ENCODE measurements at regions not wholly inside any gene's neighbourhood (a gene's known extent, or its start where the extent isn't known, plus 50 kb on each side); places are given as distances from the start of the nearest gene placed in this dataset.

- Histone ChIP-seq H3K79me2 (ENCODE audit: control insufficient read depth, insufficient read depth, low read length, poor library complexity) (no peaks in the 10 kb centered on the region), H3K4ac (ENCODE audit: low read depth, low read length) (no peak overlapping the region)
- WGBS (ENCODE audit: extremely low coverage, insufficient coverage, insufficient read length) = no CpG with 5 or more reads among the region's 3 CpGs
These were observed 212.8 kb downstream of the KIF21A start for GRCh38 chr12:39230086-39230485.

GRCh38 chr12:39227218-39227617 lies 215.7 kb downstream of the KIF21A start:
- no peak overlapping the region for H2BK120ac ChIP-seq (ENCODE audit: insufficient read depth, low read length, poor library complexity)
- no peaks in the 10 kb centered on the region for H3K36me3 ChIP-seq (ENCODE audit: control insufficient read depth in 1 of 2, insufficient read depth in 2 of 2, low read length in 2 of 2)
- H3K4ac ChIP-seq (ENCODE audit: low read depth, low read length) = no peak overlapping the region
- no peak overlapping the region for H4K12ac ChIP-seq (ENCODE audit: low read depth, low read length)
- no peaks in the 10 kb centered on the region for H3K27me3 ChIP-seq (ENCODE audit: insufficient read depth, low read length)
- H3K79me2 ChIP-seq (ENCODE audit: control insufficient read depth, insufficient read depth, low read length, poor library complexity) = no peaks in the 10 kb centered on the region
- H4K8ac ChIP-seq (ENCODE audit: low read depth, low read length) = no peak overlapping the region
- no peak overlapping the region for H3K4me3 ChIP-seq (ENCODE audit: low read depth, low read length)
- no peak overlapping the region for H2AK5ac ChIP-seq (ENCODE audit: low read length)
- H3K4me1 ChIP-seq (ENCODE audit: control insufficient read depth in 1 of 2, insufficient read depth in 2 of 2, low read length in 2 of 2) = no peaks in the 10 kb centered on the region
- H2BK5ac ChIP-seq (ENCODE audit: low read depth, low read length, poor library complexity) = no peak overlapping the region
- WGBS (ENCODE audit: extremely low coverage, insufficient coverage, insufficient read length) = no CpG with 5 or more reads among the region's 2 CpGs
- H2AFZ ChIP-seq (ENCODE audit: insufficient read depth, low read length, poor library complexity) = no peak overlapping the region
- no peaks in the 10 kb centered on the region for H3K9me3 ChIP-seq (ENCODE audit: insufficient read depth, low read depth, low read length)
- H3K18ac ChIP-seq (ENCODE audit: low read length) = no peak overlapping the region
- H3K9ac ChIP-seq (ENCODE audit: low read length) = no peak overlapping the region
- H3K14ac ChIP-seq (ENCODE audit: low read length) = no peak overlapping the region
- H3K4me2 ChIP-seq (ENCODE audit: low read length) = no peak overlapping the region
- peak; percentile 27 to 30 for DNase-seq
- no peaks in the 10 kb centered on the region for H3K79me1 ChIP-seq (ENCODE audit: low read length)
- no peak overlapping the region for H4K91ac ChIP-seq (ENCODE audit: low read depth, low read length)
- H3K23ac ChIP-seq (ENCODE audit: low read length) = no peak overlapping the region
- H2BK12ac ChIP-seq (ENCODE audit: low read length) = no peak overlapping the region
- H3K27ac ChIP-seq (ENCODE audit: low read depth, low read length) = no peak overlapping the region

More at GRCh38 chr12:39230086-39230485, 212.8 kb downstream of the KIF21A start:
- DNase-seq = no peak
- H3K27ac ChIP-seq (ENCODE audit: low read depth, low read length) = no peak overlapping the region
- H4K91ac ChIP-seq (ENCODE audit: low read depth, low read length) = no peak overlapping the region
- no peak overlapping the region for H4K12ac ChIP-seq (ENCODE audit: low read depth, low read length)
- H3K9ac ChIP-seq (ENCODE audit: low read length) = no peak overlapping the region
- H3K27me3 ChIP-seq (ENCODE audit: insufficient read depth, low read length) = no peaks in the 10 kb centered on the region
- H2AFZ ChIP-seq (ENCODE audit: insufficient read depth, low read length, poor library complexity) = no peak overlapping the region
- no peak overlapping the region for H3K18ac ChIP-seq (ENCODE audit: low read length)
- no peak overlapping the region for H3K4me3 ChIP-seq (ENCODE audit: low read depth, low read length)
- no peaks in the 10 kb centered on the region for H3K9me3 ChIP-seq (ENCODE audit: insufficient read depth, low read depth, low read length)
- no peak overlapping the region for H3K23ac ChIP-seq (ENCODE audit: low read length)
- H2BK12ac ChIP-seq (ENCODE audit: low read length) = no peak overlapping the region
- H3K79me1 ChIP-seq (ENCODE audit: low read length) = no peaks in the 10 kb centered on the region
- no peak overlapping the region for H2BK120ac ChIP-seq (ENCODE audit: insufficient read depth, low read length, poor library complexity)
- no peak overlapping the region for H3K14ac ChIP-seq (ENCODE audit: low read length)
- H3K36me3 ChIP-seq (ENCODE audit: control insufficient read depth in 1 of 2, insufficient read depth in 2 of 2, low read length in 2 of 2) = no peaks in the 10 kb centered on the region
- H3K4me1 ChIP-seq (ENCODE audit: control insufficient read depth in 1 of 2, insufficient read depth in 2 of 2, low read length in 2 of 2) = no peaks in the 10 kb centered on the region
- no peak overlapping the region for H3K4me2 ChIP-seq (ENCODE audit: low read length)
- H2AK5ac ChIP-seq (ENCODE audit: low read length) = no peak overlapping the region
- no peak overlapping the region for H4K8ac ChIP-seq (ENCODE audit: low read depth, low read length)
- no peak overlapping the region for H2BK5ac ChIP-seq (ENCODE audit: low read depth, low read length, poor library complexity)

- Histone ChIP-seq H3K9me3 (ENCODE audit: insufficient read depth, low read depth, low read length) (no peaks in the 10 kb centered on the region), H3K18ac (ENCODE audit: low read length) (no peak overlapping the region), H4K8ac (ENCODE audit: low read depth, low read length) (no peak overlapping the region), H3K4me2 (ENCODE audit: low read length) (no peak overlapping the region), H3K36me3 (ENCODE audit: control insufficient read depth in 1 of 2, insufficient read depth in 2 of 2, low read length in 2 of 2) (no peaks in the 10 kb centered on the region), H2BK12ac (ENCODE audit: low read length) (no peak overlapping the region), H4K91ac (ENCODE audit: low read depth, low read length) (no peak overlapping the region), H4K12ac (ENCODE audit: low read depth, low read length) (no peak overlapping the region), H3K79me1 (ENCODE audit: low read length) (no peaks in the 10 kb centered on the region), H3K79me2 (ENCODE audit: control insufficient read depth, insufficient read depth, low read length, poor library complexity) (no peaks in the 10 kb centered on the region), H3K4me1 (ENCODE audit: control insufficient read depth in 1 of 2, insufficient read depth in 2 of 2, low read length in 2 of 2) (no peaks in the 10 kb centered on the region), H2AK5ac (ENCODE audit: low read length) (no peak overlapping the region), H3K27me3 (ENCODE audit: insufficient read depth, low read length) (no peaks in the 10 kb centered on the region), H2BK5ac (ENCODE audit: low read depth, low read length, poor library complexity) (no peak overlapping the region), H3K27ac (ENCODE audit: low read depth, low read length) (no peak overlapping the region), H3K14ac (ENCODE audit: low read length) (no peak overlapping the region), H2AFZ (ENCODE audit: insufficient read depth, low read length, poor library complexity) (no peak overlapping the region), H3K23ac (ENCODE audit: low read length) (no peak overlapping the region), H3K4me3 (ENCODE audit: low read depth, low read length) (no peak overlapping the region), H2BK120ac (ENCODE audit: insufficient read depth, low read length, poor library complexity) (no peak overlapping the region), H3K9ac (ENCODE audit: low read length) (no peak overlapping the region), H3K4ac (ENCODE audit: low read depth, low read length) (no peak overlapping the region)
- DNase-seq = no peak
These were observed 217.9 kb downstream of the KIF21A start for GRCh38 chr12:39224971-39225370.

- no peak overlapping the region for H2AK5ac ChIP-seq (ENCODE audit: low read length)
- H3K9ac ChIP-seq (ENCODE audit: low read length) = no peak overlapping the region
- no peaks in the 10 kb centered on the region for H3K4me1 ChIP-seq (ENCODE audit: control insufficient read depth in 1 of 2, insufficient read depth in 2 of 2, low read length in 2 of 2)
- no CpG with 5 or more reads among the region's 4 CpGs for WGBS (ENCODE audit: extremely low coverage, insufficient coverage, insufficient read length)
- H2BK12ac ChIP-seq (ENCODE audit: low read length) = no peak overlapping the region
- no peaks in the 10 kb centered on the region for H3K27me3 ChIP-seq (ENCODE audit: insufficient read depth, low read length)
- no peak overlapping the region for H2AFZ ChIP-seq (ENCODE audit: insufficient read depth, low read length, poor library complexity)
- H3K27ac ChIP-seq (ENCODE audit: low read depth, low read length) = no peak overlapping the region
- no peak overlapping the region for H2BK5ac ChIP-seq (ENCODE audit: low read depth, low read length, poor library complexity)
- H3K9me3 ChIP-seq (ENCODE audit: insufficient read depth, low read depth, low read length) = no peaks in the 10 kb centered on the region
- no peak for DNase-seq
- H3K4me2 ChIP-seq (ENCODE audit: low read length) = no peak overlapping the region
- no peak overlapping the region for H3K4me3 ChIP-seq (ENCODE audit: low read depth, low read length)
- H3K18ac ChIP-seq (ENCODE audit: low read length) = no peak overlapping the region
- H3K4ac ChIP-seq (ENCODE audit: low read depth, low read length) = no peak overlapping the region
- H3K23ac ChIP-seq (ENCODE audit: low read length) = no peak overlapping the region
- no peaks in the 10 kb centered on the region for H3K79me2 ChIP-seq (ENCODE audit: control insufficient read depth, insufficient read depth, low read length, poor library complexity)
- no peak overlapping the region for H4K12ac ChIP-seq (ENCODE audit: low read depth, low read length)
- no peaks in the 10 kb centered on the region for H3K36me3 ChIP-seq (ENCODE audit: control insufficient read depth in 1 of 2, insufficient read depth in 2 of 2, low read length in 2 of 2)
- H4K91ac ChIP-seq (ENCODE audit: low read depth, low read length) = no peak overlapping the region
- H4K8ac ChIP-seq (ENCODE audit: low read depth, low read length) = no peak overlapping the region
- H2BK120ac ChIP-seq (ENCODE audit: insufficient read depth, low read length, poor library complexity) = no peak overlapping the region
- no peaks in the 10 kb centered on the region for H3K79me1 ChIP-seq (ENCODE audit: low read length)
- no peak overlapping the region for H3K14ac ChIP-seq (ENCODE audit: low read length)
These were observed 237.0 kb downstream of the KIF21A start for GRCh38 chr12:39205969-39206368.
